Liver (tissue), 3 donors: ENCODE measurements at regions not wholly inside any gene's neighbourhood (a gene's known extent, or its start where the extent isn't known, plus 50 kb on each side); places are given as distances from the start of the nearest gene placed in this dataset.

Experiments
- CTCF ChIP-seq: fragments of 150-350 bp; IDR thresholded peaks from 2 replicates; pipeline ENCODE4 v1.5.1; 2017; ENCODE audit warnings: improper control_type of control experiment, low read depth, low read length; ENCODE audit not compliant: missing input control
- EGR1 ChIP-seq, 2 donors: IDR thresholded peaks; 2 replicates each; pipeline ENCODE4 v1.6.1; 2016 to 2018; ENCODE audit warnings: antibody characterized with exemption in 2 of 2, low read depth in 2 of 2
- FOXA1 ChIP-seq: IDR thresholded peaks from 2 replicates; pipeline ENCODE4 v1.6.1; 2016; ENCODE audit warnings: antibody characterized with exemption
- GABPA ChIP-seq, 2 donors: IDR thresholded peaks in 1 of 2; conservative IDR thresholded peaks in 1 of 2; 2 replicates each; pipeline ENCODE4 v1.6.1; 2016; ENCODE audit warnings: antibody characterized with exemption in 2 of 2, mild to moderate bottlenecking in 1 of 2, moderate library complexity in 1 of 2
- HNF4G ChIP-seq: IDR thresholded peaks from 2 replicates; pipeline ENCODE4 v1.6.1; 2016; ENCODE audit warnings: antibody characterized with exemption
- RXRA ChIP-seq, 2 donors: IDR thresholded peaks; 2 replicates each; pipeline ENCODE4 v1.6.1; 2017 to 2018; ENCODE audit warnings: antibody characterized with exemption in 2 of 2, mild to moderate bottlenecking in 1 of 2
- SP1 ChIP-seq: IDR thresholded peaks from 2 replicates; pipeline ENCODE4 v1.6.1; 2018; ENCODE audit warnings: antibody characterized with exemption, mild to moderate bottlenecking
- YY1 ChIP-seq: IDR thresholded peaks from 2 replicates; pipeline ENCODE4 v1.6.1; 2016; ENCODE audit warnings: antibody characterized with exemption, mild to moderate bottlenecking
- TF ChIP-seq, protein P1 (sequence below): IDR thresholded peaks from 2 replicates; pipeline ENCODE4 v1.6.1; 2016; ENCODE audit warnings: antibody characterized with exemption
- TF ChIP-seq, protein P2 (sequence below): IDR thresholded peaks from 2 replicates; pipeline ENCODE4 v1.6.1; 2016; ENCODE audit warnings: antibody characterized with exemption, mild to moderate bottlenecking
- donor health status: healthy.
- donor health status: healthy.

DNA sequence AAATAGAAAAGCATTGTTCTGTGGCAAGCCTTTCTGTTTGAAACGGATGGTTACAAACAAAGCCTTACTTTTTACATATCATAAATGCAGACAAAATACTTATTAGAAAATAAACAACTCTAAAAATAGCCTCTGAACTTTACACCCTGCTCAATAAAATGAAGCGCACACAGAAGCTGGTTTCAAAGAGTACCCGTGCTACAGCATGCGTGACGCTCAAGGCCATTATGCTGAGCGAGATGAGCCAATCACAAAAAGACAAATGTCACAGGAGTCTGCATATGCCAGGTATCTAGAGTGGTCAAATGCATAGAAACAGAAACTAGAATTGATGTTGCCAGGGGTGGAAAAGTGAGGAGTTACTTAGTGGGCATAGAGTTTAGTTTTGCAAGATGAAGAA is 326.5 kb upstream of the GATB start:
- no peak for TF ChIP-seq FOXA1
- TF ChIP-seq CTCF, result no peak
- no peak for TF ChIP-seq GABPA (IDR thresholded peaks at IDR 0.05 in 1 of 2, conservative IDR thresholded peaks at IDR 0.05 in 1 of 2)
- TF ChIP-seq, protein P1, sequence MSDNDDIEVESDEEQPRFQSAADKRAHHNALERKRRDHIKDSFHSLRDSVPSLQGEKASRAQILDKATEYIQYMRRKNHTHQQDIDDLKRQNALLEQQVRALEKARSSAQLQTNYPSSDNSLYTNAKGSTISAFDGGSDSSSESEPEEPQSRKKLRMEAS, result no peak
- no peak for TF ChIP-seq YY1
- TF ChIP-seq SP1, result no peak
- TF ChIP-seq, protein P2, sequence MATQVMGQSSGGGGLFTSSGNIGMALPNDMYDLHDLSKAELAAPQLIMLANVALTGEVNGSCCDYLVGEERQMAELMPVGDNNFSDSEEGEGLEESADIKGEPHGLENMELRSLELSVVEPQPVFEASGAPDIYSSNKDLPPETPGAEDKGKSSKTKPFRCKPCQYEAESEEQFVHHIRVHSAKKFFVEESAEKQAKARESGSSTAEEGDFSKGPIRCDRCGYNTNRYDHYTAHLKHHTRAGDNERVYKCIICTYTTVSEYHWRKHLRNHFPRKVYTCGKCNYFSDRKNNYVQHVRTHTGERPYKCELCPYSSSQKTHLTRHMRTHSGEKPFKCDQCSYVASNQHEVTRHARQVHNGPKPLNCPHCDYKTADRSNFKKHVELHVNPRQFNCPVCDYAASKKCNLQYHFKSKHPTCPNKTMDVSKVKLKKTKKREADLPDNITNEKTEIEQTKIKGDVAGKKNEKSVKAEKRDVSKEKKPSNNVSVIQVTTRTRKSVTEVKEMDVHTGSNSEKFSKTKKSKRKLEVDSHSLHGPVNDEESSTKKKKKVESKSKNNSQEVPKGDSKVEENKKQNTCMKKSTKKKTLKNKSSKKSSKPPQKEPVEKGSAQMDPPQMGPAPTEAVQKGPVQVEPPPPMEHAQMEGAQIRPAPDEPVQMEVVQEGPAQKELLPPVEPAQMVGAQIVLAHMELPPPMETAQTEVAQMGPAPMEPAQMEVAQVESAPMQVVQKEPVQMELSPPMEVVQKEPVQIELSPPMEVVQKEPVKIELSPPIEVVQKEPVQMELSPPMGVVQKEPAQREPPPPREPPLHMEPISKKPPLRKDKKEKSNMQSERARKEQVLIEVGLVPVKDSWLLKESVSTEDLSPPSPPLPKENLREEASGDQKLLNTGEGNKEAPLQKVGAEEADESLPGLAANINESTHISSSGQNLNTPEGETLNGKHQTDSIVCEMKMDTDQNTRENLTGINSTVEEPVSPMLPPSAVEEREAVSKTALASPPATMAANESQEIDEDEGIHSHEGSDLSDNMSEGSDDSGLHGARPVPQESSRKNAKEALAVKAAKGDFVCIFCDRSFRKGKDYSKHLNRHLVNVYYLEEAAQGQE, result no peak
- no peak for TF ChIP-seq EGR1 (IDR thresholded peaks at IDR 0.05; ENCODE audit: low read depth in 2 of 2)
- TF ChIP-seq HNF4G, result no peak
- TF ChIP-seq RXRA (IDR thresholded peaks at IDR 0.05), result no peak
